Stimulated activated CD4-positive, alpha-beta T cell treated with anti-CD3 and anti-CD28 coated beads, Interleukin-4, amount 100 ng/mL, for 4 hours (primary cell): ENCODE measurements at regions not wholly inside any gene's neighbourhood (a gene's known extent, or its start where the extent isn't known, plus 50 kb on each side); places are given as distances from the start of the nearest gene placed in this dataset.
A peak's percentile ranks its signal among the peaks of the same experiment; 100 is the strongest.

ENCODE experiments used
- DNase-seq, 2 experiments: peaks; one replicate each; pipeline ENCODE4 v3.0.0-alpha.2; 2020

DNA sequence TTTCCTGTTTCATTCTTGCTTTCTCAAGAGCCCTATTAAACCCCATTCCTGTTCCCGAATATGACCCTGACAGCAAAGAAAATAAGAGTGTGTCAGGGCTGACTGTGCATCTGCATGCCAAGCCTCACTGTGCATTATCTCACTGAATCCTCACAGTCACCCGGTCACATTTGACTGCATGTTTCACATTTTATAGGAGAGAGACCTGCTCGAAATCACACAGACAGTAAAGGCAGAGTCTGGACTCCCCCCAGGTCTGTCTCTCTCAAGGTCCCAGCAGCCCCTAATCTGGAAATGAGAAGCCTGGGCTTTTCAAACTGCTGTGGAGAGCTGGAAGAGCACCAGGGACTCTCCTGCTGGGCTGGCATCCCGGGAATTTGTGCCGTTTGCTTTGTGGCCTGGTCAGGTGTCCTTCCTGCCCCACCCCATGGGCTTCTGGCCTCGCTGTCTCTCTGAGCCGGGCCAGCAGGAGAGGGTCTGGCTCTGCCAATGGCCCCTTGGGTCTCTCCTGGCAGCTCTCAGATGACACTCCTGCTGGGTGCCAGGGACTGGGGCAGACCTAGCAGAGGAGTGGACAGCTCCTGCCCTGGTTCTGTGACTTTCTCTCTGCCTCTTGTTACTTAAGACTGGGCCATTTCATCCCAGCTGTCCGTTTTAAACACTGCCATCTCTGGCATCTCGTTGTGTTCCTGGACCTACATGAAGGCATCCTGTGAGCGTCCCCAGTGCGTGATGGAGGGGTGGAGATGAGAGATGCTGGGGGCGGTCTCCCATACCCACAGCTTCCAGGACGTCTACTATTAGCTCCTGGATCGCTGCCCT lies 173.6 kb downstream of the ARHGAP12 start:
- no peak for DNase-seq

DNA sequence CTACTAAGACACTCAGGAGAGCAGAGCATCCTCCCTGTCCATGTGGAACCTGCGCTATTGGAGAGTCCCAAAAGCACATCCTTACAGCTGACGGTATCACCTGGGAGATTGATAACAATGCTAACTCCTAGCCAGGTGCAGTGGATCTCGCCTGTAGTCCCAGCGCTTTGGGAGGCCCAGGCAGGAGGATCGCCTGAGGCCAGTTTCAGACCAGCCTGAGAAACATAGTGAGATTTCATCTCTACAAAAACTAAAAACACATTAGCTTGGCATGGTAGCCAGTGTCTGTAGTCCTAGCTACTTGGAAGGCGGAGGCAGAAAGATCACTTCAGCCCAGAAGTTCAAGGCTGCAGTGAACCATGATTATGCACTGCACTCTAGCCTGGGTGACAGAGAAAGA lies 174.9 kb downstream of the ARHGAP12 start:
- DNase-seq: no peak

DNA sequence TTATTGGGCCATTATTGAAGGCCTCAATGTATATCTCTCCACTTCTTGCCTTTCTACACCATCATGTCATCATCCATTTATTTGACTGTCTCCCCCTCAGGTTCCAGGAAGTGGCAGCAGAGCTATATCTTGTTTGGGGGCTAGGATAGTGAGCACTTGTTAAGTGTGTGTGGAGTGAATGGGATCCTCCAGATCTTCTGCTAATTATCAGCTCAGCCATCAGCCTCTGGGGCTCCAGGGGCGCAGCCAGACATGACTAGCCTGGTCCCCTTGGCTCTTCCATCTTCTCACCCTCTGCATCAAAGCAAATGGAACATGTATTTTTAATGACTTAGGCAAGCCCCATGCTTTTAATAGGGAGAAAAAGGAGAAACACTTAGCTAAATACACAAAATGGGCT lies 176.5 kb downstream of the ARHGAP12 start:
- no peak for DNase-seq

- DNase-seq: no peak
Measured at GRCh38 chr10:31751738-31752080, 176.9 kb downstream of the ARHGAP12 start.

GRCh38 chr10:31751051-31751737 lies 177.4 kb downstream of the ARHGAP12 start:
- no peak for DNase-seq

- DNase-seq: no peak
Measured at GRCh38 chr10:31749981-31750840, 178.4 kb downstream of the ARHGAP12 start.

DNA sequence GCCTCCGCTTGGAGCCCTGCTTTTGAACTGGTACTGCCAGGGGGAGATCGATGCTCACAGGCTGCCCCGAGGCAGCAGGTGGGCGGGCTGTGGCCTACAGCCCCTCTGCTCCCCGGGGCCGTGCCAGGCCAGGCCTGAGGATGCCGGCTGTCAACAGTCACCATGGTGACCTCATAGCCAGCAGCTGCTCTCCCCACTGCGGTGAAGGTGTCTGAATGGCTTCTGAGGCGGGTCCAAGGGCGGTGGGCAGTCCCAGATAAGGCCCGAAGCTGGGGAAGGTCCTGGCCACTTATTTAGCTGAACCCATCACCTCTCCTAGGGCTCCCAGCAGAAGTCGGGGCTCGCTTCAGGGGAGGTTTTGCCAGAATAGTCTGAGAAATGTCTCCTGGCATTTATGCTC lies 179.3 kb downstream of the ARHGAP12 start:
- no peak for DNase-seq

- DNase-seq: peak in 1 of 2 experiments; percentile 64
Measured at GRCh38 chr10:31745612-31746376, 182.8 kb downstream of the ARHGAP12 start.

DNA sequence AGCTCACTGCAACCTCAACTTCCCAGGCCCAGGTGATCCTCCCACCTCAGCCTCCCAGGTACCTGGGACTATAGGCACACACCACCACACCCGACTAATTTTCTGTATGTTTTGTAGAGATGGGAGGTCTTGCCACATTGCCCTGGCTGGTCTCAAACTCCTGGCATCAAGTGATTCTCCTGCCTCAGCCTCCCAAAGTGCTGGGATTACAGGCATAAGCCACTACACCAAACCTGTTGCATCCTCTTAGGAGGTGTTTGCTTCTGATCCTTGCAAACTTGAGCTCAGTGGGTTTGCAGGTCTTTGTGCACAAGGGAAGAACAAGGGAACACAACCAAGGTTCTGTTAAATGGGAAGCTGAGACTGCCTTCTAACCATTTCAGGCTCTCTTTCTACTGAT lies 184.6 kb downstream of the ARHGAP12 start:
- no peak for DNase-seq

DNA sequence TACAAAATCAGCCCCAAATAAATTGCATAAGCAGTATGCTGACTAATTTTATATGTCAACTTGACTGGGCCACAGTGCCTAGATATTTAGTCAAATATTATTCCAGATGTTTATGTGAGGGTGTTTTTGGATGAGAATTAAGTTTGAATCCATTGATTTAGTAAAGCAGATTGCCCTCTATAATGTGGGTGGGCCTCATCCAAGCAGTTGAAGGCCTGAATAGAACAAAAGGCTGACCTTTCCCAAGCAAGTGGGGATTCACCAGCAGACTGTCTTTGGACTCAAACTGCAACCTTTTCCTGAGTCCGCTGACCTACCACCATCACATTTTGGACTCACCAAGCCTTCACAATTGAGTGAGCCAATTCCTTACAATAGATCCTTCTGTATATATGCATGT lies 186.4 kb downstream of the ARHGAP12 start:
- DNase-seq: no peak

DNA sequence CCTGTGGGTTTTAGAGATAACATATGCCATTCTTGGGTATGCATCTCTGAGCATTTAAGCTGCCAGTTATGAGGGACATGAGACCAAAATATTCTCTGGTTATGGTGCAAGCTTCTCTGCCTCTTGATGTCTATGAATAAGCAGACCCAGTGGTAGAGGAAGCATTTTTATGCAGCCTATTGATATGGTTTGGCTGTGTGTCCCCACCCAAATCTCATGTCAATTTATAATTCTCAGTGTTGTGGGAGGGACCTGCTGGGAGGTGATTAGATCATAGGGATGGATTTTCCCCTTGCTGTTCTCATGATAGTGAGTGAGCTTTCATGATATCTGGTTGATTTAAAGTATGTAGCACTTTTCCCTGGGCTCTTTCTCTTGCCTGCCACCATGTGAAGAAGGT lies 187.2 kb downstream of the ARHGAP12 start:
- DNase-seq: no peak

GRCh38 chr10:31739711-31740110 lies 188.9 kb downstream of the ARHGAP12 start:
- DNase-seq: no peak

DNA sequence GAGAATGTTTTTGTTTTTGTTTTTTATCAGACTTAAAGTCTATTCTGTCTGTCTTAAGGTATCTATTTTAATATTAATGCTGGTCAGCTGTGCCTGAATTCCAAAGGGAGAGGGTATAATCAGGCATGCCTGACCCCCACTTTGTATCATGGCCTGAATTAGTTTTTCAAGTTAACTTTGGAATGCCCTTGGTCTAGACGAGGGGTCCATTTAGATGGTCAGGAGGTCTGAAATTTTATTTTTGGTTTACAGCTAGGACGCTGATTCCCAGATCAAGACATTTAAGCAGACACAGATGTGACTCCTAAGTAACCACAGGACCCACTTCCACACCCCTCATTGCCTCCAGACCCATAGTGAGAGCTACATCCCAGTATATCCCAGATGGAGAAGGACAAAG lies 189.5 kb downstream of the ARHGAP12 start:
- no peak for DNase-seq

DNA sequence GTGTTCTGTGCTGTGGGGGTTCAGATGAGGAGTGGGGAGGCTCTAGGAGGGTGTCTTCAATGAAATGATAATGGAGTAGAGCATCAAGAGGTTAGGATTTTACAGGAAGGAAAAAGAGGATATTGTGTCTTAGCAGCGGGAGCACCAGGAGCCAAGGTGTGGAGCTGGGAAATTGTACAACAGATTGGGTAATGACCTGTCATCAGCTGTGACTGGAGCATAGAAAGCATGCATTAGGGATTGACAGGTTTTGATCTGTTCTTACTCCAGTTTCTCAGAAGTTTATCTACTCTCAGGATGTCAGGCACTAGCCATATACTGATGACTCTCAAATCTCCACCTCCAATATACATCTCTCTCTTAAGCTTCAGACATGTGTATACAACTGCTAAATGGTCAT lies 196.9 kb downstream of the ARHGAP12 start:
- DNase-seq: no peak

- DNase-seq: no peak
Measured at GRCh38 chr10:31730776-31731175, 197.9 kb downstream of the ARHGAP12 start.

GRCh38 chr10:31728698-31729224 lies 199.9 kb downstream of the ARHGAP12 start:
- no peak for DNase-seq

DNA sequence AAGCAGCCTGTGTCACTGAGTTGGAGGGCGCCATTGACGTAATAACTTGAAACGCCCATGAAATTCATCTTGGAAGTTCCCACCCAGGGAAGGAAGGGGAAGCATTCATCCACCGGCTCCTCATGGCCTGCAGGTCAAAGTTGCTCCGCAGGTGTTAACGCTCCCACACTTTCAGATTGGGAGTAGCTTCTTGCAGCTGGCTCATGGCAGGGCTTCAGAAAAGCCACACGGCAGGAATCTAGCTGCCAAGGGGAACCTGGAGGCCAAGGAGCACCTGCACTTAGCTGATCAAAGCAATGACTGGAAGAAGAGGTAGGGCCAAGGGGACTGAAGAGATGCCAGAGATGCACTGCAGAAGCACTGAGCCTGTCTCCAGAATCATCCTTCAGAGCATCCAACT lies 203.2 kb downstream of the ARHGAP12 start:
- DNase-seq: no peak

DNA sequence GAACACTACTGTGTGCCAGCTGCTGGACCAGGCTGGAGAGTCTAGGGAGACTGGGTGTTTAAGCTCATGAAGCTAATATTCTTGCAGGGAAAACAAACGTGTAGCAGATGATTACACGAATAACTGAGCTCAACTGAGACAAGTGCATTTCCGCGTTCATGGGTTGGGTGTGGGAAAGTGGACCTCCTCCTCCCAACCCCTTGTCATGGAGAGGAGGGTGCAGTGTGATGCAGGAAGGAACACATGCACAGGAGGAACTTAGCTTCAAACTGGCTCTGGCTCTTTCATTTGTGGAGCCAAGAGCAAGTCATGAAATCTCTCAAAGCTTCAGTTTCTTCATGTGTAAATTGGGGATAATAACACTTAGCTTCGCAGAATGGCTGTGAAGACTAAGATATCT lies 204.3 kb downstream of the ARHGAP12 start:
- no peak for DNase-seq

GRCh38 chr10:31723106-31723750 lies 205.4 kb downstream of the ARHGAP12 start:
- DNase-seq: no peak

- no peak for DNase-seq
Measured at GRCh38 chr10:31721096-31721495, 207.5 kb downstream of the ARHGAP12 start.

GRCh38 chr10:31720546-31720945 lies 208.1 kb downstream of the ARHGAP12 start:
- no peak for DNase-seq

DNA sequence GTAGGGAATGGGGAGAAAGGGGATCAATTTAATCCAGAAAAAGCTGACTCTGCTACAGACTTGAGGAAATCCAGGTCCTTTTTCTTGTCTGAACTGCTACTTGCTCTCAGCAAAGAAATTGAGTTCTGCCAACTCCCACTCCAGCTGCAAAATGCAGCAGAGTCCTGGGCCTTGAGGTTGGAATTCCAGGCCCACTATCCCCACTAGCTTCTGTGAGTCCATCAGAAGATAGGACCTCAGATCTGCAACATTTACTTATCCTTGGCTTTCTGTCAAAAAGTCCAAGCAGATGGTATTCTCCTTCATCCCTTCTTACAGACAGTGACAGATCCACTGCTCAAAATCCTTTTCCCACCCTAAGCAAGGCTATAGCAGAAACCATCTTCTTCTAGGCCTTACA lies 219.2 kb downstream of the ARHGAP12 start:
- no peak for DNase-seq
